ENCODE measurements at regions not wholly inside any gene's neighbourhood (a gene's known extent, or its start where the extent isn't known, plus 50 kb on each side); places are given as distances from the start of the nearest gene placed in this dataset.

DNA sequence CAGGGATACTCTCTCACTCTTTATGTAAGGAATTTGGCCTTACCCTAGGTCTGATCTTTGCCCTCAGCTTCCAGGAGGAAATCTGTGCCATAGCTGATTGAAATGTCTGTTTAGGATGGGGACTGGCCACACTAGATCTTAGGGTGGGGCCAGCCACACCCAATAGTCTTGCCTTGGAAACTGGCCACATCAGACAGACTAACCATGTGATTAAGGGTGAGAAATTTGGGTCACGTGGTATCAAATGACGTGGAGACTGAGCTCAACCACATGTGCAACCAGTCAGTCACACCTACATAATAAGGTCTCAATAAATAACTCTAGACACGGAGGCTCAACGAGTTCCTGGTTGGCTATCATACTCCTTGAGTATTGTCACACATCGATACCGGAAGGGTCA is 113.5 kb downstream of the CNTN3 start:
- TF ChIP-seq, protein P1, sequence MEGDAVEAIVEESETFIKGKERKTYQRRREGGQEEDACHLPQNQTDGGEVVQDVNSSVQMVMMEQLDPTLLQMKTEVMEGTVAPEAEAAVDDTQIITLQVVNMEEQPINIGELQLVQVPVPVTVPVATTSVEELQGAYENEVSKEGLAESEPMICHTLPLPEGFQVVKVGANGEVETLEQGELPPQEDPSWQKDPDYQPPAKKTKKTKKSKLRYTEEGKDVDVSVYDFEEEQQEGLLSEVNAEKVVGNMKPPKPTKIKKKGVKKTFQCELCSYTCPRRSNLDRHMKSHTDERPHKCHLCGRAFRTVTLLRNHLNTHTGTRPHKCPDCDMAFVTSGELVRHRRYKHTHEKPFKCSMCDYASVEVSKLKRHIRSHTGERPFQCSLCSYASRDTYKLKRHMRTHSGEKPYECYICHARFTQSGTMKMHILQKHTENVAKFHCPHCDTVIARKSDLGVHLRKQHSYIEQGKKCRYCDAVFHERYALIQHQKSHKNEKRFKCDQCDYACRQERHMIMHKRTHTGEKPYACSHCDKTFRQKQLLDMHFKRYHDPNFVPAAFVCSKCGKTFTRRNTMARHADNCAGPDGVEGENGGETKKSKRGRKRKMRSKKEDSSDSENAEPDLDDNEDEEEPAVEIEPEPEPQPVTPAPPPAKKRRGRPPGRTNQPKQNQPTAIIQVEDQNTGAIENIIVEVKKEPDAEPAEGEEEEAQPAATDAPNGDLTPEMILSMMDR (optimal IDR thresholded peaks at IDR 0.05 in 1 of 3, IDR thresholded peaks at IDR 0.05 in 1 of 3, conservative IDR thresholded peaks at IDR 0.05 in 1 of 3; ENCODE audit: extremely low read depth in 1 of 3, insufficient read depth in 2 of 3, low read length in 3 of 3) = no peak
- no peak for TF ChIP-seq EZH2 (IDR thresholded peaks at IDR 0.05; ENCODE audit: low read length)
